ENCODE measurements at regions not wholly inside any gene's neighbourhood (a gene's known extent, or its start where the extent isn't known, plus 50 kb on each side); places are given as distances from the start of the nearest gene placed in this dataset.

DNA sequence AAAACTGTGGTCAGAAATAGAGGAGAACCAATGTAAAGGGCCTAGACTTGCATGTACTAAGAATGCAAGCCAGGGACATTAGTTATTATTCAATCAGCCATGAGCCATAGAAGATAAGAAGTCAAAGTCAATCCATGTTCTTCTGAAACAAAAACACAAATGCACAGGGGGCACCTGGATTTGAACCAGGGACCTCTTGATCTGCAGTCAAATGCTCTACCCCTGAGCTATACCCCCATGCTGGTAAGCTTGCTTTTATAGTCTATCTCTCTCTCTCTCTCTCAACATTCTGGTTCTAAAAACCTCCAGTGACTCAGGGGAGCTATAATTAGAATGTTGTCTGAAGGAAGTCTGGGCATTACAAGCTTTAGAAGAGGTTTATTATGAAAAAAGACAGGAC, 85.6 kb upstream of the ACP3 start:
- peaks cover 14 to 19% of the 10 kb centered on the region in 2 donors for H3K27me3 Mint-ChIP-seq
- H3K4me1 Mint-ChIP-seq (ENCODE audit: low read depth in 2 of 2): no peaks in the 10 kb centered on the region
- ATAC-seq (no peak), DNase-seq (ENCODE audit: low spot score) (no peak)
- H3K36me3 Mint-ChIP-seq: no peaks in the 10 kb centered on the region
- H3K4me3 Mint-ChIP-seq: no peak overlapping the region
- no peak overlapping the region for H3K27ac Mint-ChIP-seq
- no peaks in the 10 kb centered on the region for H3K9me3 Mint-ChIP-seq

DNA sequence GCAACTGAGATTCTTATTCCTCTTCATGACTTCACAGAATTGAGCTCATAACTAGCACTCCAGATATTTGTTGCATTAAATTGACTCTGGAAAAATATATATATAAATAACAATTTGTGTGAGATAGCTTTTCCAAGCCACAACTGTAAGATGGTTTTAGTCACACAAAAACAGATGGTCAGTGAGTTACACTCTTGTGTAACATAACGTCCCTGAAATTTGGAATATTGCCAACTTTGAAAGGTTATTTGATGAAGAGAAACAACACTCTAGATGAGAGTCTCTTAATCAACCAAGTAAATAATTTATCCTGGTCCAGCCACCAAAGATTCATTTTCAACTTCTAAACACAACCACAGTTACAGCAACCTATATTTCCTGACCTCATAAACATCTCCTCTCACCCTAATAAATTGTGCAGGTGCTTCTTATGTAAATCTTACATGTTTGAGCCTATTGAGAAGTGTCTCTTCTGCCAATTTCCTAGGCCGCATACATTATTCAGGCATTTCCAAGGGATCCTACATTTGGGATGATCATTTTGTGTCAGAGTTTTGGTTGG, 84.9 kb upstream of the ACP3 start:
- no peaks in the 10 kb centered on the region for H3K36me3 Mint-ChIP-seq
- no peak overlapping the region for H3K4me3 Mint-ChIP-seq
- no peaks in the 10 kb centered on the region for H3K9me3 Mint-ChIP-seq
- DNase-seq (ENCODE audit: low spot score) (no peak), ATAC-seq (no peak)
- H3K27ac Mint-ChIP-seq: no peak overlapping the region
- no peaks in the 10 kb centered on the region for H3K4me1 Mint-ChIP-seq (ENCODE audit: low read depth in 2 of 2)
- H3K27me3 Mint-ChIP-seq: peaks cover 10 to 15% of the 10 kb centered on the region in 2 donors

DNA sequence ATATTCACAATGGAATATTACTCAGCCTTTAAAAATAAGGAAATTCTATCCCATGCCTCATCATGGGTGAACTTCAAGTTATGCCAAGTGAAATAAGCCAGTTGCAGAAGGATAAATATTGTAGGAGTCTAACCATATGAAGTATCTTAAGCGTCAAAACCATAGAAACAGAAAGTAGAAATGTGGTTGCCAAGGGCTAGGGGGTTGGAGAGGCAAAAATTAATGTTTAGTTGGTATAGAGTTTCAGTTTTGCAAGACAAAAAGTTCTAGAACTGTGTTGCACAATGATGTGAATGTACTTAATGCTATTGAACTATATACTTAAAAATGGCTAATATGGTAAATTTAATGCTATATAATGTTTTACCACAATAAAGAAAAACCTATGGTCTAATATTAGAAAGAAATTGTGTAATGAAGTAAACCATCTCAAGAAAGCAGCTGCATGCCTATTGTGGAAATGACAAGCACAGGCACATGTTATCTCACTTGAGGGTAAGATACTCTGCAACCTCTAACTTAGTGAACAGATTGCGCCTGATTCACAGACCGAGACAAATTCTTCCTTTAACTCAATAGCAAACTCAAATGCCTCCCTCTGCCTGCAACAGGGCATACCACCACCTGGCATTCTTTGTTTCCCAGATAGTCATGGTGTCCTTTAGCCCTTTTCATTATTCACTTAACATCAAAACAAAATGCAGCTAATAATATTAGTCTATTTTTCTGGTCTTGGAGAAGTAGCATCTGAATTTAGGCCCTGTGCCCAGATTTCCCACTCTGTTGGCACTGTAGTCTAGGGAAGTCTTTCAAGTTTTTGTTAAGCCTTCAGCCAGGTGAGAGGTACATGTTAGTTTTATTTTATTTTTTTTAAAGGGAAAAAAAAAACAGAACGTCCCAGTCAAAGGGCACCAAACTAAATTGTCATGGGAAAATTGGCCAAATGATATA, 80.2 kb upstream of the ACP3 start:
- Mint-ChIP-seq H3K36me3 (no peaks in the 10 kb centered on the region), H3K4me1 (ENCODE audit: low read depth in 2 of 2) (no peaks in the 10 kb centered on the region), H3K4me3 (no peak overlapping the region), H3K9me3 (no peaks in the 10 kb centered on the region), H3K27me3 (peaks cover 12 to 22% of the 10 kb centered on the region in 2 donors), H3K27ac (no peak overlapping the region)
- DNase-seq (ENCODE audit: low spot score) (no peak), ATAC-seq (no peak)

DNA sequence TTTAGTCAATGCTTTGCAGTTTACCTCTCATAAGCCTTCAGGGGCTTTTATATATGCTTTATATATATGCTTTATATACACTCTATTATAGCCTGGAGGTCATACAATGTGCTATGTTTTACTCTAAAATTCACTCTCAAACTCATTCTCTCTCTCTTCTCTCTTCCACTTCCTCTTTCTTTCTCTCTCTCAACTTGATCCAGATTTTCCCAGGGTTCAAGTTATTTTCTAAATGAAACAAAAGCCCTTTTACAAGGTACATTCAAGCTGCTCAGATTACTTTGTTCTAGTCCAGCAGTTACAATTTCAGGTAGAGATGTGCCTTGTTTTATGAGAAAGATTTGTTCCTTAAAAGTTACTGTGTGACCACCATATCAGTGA, 79.6 kb upstream of the ACP3 start:
- Mint-ChIP-seq H3K36me3 (no peaks in the 10 kb centered on the region), H3K4me3 (no peak overlapping the region), H3K9me3 (no peaks in the 10 kb centered on the region), H3K27ac (no peak overlapping the region), H3K27me3 (peaks cover 14 to 26% of the 10 kb centered on the region in 2 donors), H3K4me1 (ENCODE audit: low read depth in 2 of 2) (no peaks in the 10 kb centered on the region)
- no peak for ATAC-seq
- no peak for DNase-seq (ENCODE audit: low spot score)

DNA sequence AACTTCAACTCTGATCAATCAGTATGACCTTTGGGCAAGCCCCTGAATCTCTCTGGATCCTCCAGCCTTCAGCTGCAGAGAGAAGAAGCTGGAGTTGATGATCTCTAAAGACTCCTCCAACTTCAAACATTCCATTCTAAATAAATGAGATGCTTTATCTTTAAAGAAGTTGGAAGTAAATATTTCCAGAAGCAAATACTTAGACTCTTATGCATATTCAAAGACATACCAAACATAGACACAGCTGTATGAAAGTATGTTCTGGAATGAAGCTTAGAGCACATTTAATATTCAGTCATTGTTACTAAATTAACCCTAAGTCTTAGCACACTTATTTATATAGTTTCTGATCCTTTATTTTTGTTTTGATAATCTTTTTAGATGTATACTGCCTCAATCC, 77.6 kb upstream of the ACP3 start:
- Mint-ChIP-seq H3K4me3 (no peak overlapping the region), H3K27me3 (peaks cover 17 to 33% of the 10 kb centered on the region in 2 donors), H3K36me3 (no peaks in the 10 kb centered on the region), H3K4me1 (ENCODE audit: low read depth in 2 of 2) (no peaks in the 10 kb centered on the region), H3K9me3 (no peaks in the 10 kb centered on the region), H3K27ac (no peak overlapping the region)
- DNase-seq (ENCODE audit: low spot score) (no peak), ATAC-seq (no peak)

DNA sequence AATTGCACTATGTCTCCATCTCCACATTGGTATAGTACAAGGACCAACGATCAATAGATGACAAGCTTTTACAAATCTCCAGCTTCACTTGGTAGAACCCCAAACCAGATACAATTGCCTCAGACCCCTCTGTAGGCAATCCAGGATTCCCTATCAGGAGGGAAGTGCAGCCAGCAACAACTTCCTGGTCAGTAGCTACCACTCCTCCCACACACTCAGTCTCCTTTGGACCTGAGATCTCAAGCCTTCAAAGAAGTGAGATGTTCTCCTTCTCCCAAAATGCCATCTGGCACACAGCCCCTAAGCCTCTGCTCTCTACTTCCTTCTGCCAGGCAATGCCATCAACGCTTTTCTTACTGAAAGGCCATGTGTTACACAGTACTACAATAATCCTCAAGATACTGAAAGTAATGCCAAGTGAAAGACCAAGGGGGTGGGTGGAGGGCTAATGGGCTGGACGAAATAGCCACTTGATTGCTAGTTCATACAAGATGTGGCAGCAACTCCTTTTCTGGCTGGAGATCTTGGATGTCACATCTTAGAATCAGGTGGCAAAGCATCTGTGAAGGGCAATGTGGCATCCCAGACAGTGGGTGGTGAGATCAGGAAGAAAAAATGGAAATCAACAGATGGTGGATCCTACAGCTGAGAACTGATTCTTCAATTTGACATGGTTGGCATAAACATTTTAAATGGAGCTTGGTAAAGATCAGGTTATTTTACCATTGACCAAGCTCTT, 75.3 kb upstream of the ACP3 start:
- H3K4me1 Mint-ChIP-seq (ENCODE audit: low read depth in 2 of 2): no peaks in the 10 kb centered on the region
- DNase-seq (ENCODE audit: low spot score) (no peak), ATAC-seq (no peak)
- H3K4me3 Mint-ChIP-seq: no peak overlapping the region
- H3K27ac Mint-ChIP-seq: no peak overlapping the region
- peaks cover 21 to 33% of the 10 kb centered on the region in 2 donors for H3K27me3 Mint-ChIP-seq
- H3K9me3 Mint-ChIP-seq: no peaks in the 10 kb centered on the region
- no peaks in the 10 kb centered on the region for H3K36me3 Mint-ChIP-seq

DNA sequence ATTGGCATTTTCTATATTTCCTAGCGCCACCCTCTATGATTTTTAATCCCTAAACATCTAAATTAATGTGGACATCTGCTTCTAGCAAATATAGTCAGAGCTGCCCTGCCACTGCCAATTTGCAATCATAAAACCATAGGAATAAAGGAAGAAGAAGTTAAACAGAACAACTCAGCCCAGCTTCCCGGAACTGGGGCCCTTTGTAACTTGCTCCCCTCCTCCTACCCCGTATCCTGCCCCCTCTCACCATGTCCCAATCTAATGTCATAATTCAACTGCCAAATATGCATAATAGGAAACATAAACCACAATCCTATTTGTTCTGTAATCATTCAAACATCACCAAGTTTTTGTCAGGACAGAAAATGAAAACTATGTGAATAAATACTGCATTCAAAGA, 74.4 kb upstream of the ACP3 start:
- Mint-ChIP-seq H3K36me3 (no peaks in the 10 kb centered on the region), H3K27me3 (peaks cover 21 to 34% of the 10 kb centered on the region in 2 donors), H3K4me3 (no peak overlapping the region), H3K4me1 (ENCODE audit: low read depth in 2 of 2) (no peaks in the 10 kb centered on the region), H3K9me3 (no peaks in the 10 kb centered on the region), H3K27ac (no peak overlapping the region)
- DNase-seq (ENCODE audit: low spot score): no peak
- no peak for ATAC-seq

DNA sequence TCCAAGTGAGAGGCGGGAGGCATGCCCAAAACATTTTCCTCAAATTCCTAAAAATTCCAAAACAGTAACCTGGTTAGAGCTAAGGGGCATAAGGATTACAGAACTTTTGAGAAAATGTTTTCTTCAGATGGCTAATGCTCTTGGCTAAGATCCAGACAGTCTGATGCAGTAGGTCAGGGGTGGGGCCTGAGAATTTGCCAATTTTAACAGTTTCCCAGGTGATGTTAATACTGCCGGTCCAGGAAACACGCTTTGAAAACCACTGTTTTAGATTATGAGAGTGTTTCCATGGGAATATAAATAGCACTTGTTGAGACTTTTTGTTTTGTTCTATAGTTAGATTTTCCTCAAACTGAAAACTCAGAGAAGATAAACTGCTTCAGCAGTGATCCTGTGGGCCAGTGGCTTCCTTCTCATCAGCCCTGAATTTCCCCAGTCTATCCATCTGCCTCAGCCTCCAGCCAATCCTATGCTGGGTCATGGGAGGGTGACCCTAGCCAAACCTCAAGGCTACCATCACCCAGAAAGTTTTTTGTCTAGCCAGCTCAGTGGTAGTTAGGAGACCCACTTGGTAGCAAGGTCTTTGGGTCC, 71.6 kb upstream of the ACP3 start:
- H3K36me3 Mint-ChIP-seq: no peaks in the 10 kb centered on the region
- DNase-seq (ENCODE audit: low spot score): no peak
- no peaks in the 10 kb centered on the region for H3K4me1 Mint-ChIP-seq (ENCODE audit: low read depth in 2 of 2)
- H3K9me3 Mint-ChIP-seq: no peaks in the 10 kb centered on the region
- no peak overlapping the region for H3K4me3 Mint-ChIP-seq
- no peak overlapping the region for H3K27ac Mint-ChIP-seq
- no peak for ATAC-seq
- peaks cover 15 to 29% of the 10 kb centered on the region in 2 donors for H3K27me3 Mint-ChIP-seq

DNA sequence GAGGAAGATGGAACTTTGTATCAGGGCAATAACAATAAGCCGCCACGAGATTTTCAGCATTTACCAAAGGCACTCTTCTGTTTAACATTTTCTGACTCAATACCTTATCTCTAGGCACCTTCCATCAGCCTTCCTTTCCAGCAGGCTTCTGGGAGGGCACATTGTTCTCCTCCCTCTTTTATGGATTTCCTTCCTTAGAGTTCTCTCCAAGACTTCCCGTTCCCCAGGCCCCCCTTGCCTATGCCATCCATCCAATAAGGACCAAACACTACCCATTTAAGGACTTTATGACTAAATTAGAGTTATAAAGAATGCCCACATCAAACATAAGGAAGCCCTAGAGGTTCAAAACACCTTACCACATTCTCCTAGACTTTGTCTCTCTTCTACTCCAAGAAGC, 71.0 kb upstream of the ACP3 start:
- ATAC-seq: no peak

DNA sequence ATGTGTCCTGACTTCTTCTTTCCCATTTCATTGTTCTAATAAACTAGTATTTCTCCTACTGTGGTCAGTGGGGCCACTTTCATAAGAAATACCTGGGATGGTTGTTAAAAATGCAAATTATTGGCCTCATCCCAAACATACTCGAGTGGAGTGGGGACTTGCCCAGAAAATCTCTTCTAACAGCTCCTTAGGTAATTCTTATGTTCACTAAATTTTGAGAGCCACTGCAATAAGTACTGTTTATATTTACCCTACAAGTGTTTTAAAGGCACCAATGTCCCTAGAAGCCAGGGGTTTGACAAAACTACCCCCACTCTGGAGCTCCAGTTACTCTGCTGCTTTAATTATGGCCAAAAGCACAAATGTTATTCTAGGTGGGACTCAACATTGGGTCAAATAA, 70.0 kb upstream of the ACP3 start:
- DNase-seq (ENCODE audit: low spot score): no peak
- Mint-ChIP-seq H3K4me3 (no peak overlapping the region), H3K27ac (no peak overlapping the region), H3K4me1 (ENCODE audit: low read depth in 2 of 2) (no peaks in the 10 kb centered on the region), H3K36me3 (no peaks in the 10 kb centered on the region), H3K9me3 (no peaks in the 10 kb centered on the region), H3K27me3 (peaks cover 7 to 26% of the 10 kb centered on the region in 2 donors)
- ATAC-seq: no peak

More for the DNA sequence above, 71.0 kb upstream of the ACP3 start:
- Mint-ChIP-seq H3K4me1 (ENCODE audit: low read depth in 2 of 2) (no peaks in the 10 kb centered on the region), H3K36me3 (no peaks in the 10 kb centered on the region), H3K4me3 (no peak overlapping the region), H3K27ac (no peak overlapping the region), H3K27me3 (peaks cover 15 to 30% of the 10 kb centered on the region in 2 donors), H3K9me3 (no peaks in the 10 kb centered on the region)
- no peak for DNase-seq (ENCODE audit: low spot score)

DNA sequence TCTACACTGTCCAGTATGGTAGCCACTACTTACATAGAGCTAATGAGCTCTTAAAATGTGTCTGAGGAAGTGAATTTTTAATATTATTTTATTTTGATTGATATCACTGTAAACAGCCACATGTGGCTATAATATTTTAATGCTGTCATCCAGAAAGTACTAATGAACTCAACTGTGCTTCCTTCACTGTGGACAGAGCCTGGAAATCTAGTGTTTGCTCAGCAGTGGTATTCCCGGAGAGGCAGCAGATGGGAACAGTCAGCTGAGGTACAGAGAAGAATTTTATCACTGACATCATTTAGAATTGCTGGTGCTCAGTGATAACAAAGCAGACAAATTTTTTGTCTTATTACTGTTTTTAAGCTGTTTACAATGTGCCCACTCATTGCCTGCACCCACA, 68.7 kb upstream of the ACP3 start:
- H3K36me3 Mint-ChIP-seq: no peaks in the 10 kb centered on the region
- H3K4me1 Mint-ChIP-seq (ENCODE audit: low read depth in 2 of 2): no peaks in the 10 kb centered on the region
- no peak overlapping the region for H3K27ac Mint-ChIP-seq
- ATAC-seq (no peak), DNase-seq (ENCODE audit: low spot score) (no peak)
- H3K4me3 Mint-ChIP-seq: no peak overlapping the region
- H3K9me3 Mint-ChIP-seq: no peaks in the 10 kb centered on the region
- H3K27me3 Mint-ChIP-seq: peaks cover 4 to 24% of the 10 kb centered on the region in 2 donors

DNA sequence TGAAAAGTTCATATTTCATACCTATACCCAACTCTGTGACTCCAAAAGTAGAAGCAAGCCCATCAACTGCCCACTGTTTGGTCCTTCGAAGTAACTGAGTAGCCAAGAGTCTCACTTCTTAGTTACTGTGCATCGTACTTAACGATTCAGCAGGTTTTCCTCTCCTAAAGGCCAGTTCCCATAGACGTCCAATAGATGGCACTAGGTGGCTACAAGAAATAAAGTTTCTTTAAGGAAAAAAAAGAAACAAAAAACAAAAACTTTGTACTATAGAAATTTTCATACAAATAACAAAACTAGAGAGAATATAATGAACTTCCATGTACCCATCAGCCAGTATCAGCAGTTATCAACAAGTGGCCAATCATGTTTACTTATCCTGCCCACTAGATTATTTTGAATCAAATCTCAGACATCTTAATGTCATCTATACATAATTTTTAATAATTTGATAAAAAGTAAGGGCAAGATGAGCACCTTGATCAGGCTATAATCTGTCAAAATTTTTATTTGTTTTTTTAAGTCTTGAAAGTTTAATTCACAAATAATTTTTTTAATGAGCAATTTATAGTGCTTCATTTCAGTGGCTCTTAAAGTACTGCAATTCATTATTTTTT, 63.8 kb upstream of the ACP3 start:
- Mint-ChIP-seq H3K4me3 (no peak overlapping the region), H3K9me3 (no peaks in the 10 kb centered on the region), H3K27me3 (peaks cover 0 to 16% of the 10 kb centered on the region in 2 donors), H3K36me3 (no peaks in the 10 kb centered on the region), H3K4me1 (ENCODE audit: low read depth in 2 of 2) (no peaks in the 10 kb centered on the region), H3K27ac (no peak overlapping the region)
- ATAC-seq (no peak), DNase-seq (ENCODE audit: low spot score) (no peak)

DNA sequence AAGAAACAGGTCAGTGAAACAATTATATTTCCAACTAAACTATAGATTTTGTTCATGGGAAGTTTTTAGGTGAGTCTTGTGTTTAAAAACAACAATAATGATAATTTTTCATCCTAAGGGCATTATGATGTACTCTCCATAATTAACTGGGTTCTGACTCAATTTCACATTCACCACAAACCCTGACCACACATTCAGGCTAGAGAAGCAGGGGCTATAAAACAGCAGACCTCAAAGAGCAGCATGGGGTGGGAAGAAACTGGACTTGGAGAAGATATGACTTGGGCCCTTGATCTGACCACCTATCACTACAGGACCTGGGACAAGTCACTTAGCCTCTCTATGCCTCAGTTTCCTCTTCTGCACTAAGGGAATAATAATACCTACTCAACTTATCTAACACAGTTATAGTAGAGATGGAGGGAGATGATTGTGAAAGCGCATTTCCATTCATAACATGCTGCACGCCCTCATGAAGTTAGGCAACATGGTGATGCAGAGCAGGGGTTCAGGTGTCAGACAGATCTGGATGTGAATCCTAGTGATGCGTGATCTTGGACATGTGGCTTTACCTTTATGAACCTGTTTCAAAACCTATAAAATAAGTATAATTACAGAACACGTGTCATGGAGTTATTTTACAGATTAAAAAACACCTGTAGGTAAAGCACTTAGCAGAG, 63.0 kb upstream of the ACP3 start:
- ATAC-seq: no peak
- Mint-ChIP-seq H3K36me3 (no peaks in the 10 kb centered on the region), H3K9me3 (no peaks in the 10 kb centered on the region), H3K4me1 (ENCODE audit: low read depth in 2 of 2) (no peaks in the 10 kb centered on the region), H3K27me3 (peaks cover 0 to 16% of the 10 kb centered on the region in 2 donors), H3K4me3 (no peak overlapping the region), H3K27ac (no peak overlapping the region)
- DNase-seq (ENCODE audit: low spot score): no peak

Measured in natural killer cell treated with Interleukin-12 subunit alpha and Interleukin-12 subunit beta and Interleukin-15 and Interleukin-18, amount 100 ng/mL, for 72 hours (primary cell).